Right lobe of liver (tissue), 4 donors: ENCODE measurements at regions not wholly inside any gene's neighbourhood (a gene's known extent, or its start where the extent isn't known, plus 50 kb on each side); places are given as distances from the start of the nearest gene placed in this dataset.

Experiments used
- CTCF ChIP-seq, 4 donors: fragments of 200-600 bp in 3 of 4; fragments of 450-650 bp in 1 of 4; IDR thresholded peaks; one replicate each; pipeline versions ENCODE4 v1.5.1 to v1.8.0; 2016 to 2022; ENCODE audit warnings: antibody characterized with exemption in 4 of 4, mild to moderate bottlenecking in 2 of 4
- POLR2A ChIP-seq: fragments of 450-650 bp; IDR thresholded peaks from one replicate; pipeline ENCODE4 v1.6.1; 2017; ENCODE audit warnings: antibody characterized with exemption, mild to moderate bottlenecking
- donor health status: DM: no; HTN: no; CAD: no.
- donor health status: DM: no; HTN: no; CAD: no.
- donor health status: DM: no; HTN: yes; CAD: no.

- TF ChIP-seq CTCF (IDR thresholded peaks at IDR 0.05) = no peak
- TF ChIP-seq POLR2A = no peak
Observed at GRCh38 chr1:2903226-2903625, 101.7 kb upstream of the TTC34 start.
